Ascending aorta (tissue), 2 donors: ENCODE measurements at regions not wholly inside any gene's neighbourhood (a gene's known extent, or its start where the extent isn't known, plus 50 kb on each side); places are given as distances from the start of the nearest gene placed in this dataset.

ENCODE experiments used
- DNase-seq, 2 donors: peaks; one replicate each; pipeline ENCODE4 v3.0.0-alpha.2; 2019; ENCODE audit warnings: low spot score in 2 of 2
- H3K27ac ChIP-seq, 2 donors: fragments of 200-600 bp; sonication (generic); one replicate each; pipeline ENCODE4 v1.5.1; 2016 to 2017; ENCODE audit warnings: mild to moderate bottlenecking in 1 of 2
- H3K27me3 ChIP-seq: fragments of 200-600 bp; sonication (generic); one replicate; pipeline ENCODE4 v1.5.1; 2017
- H3K36me3 ChIP-seq, 2 donors: fragments of 200-600 bp; sonication (generic); one replicate each; pipeline ENCODE4 v1.5.1; 2016
- H3K4me1 ChIP-seq, 2 donors: fragments of 200-600 bp; sonication (generic); one replicate each; pipeline ENCODE4 v1.5.1; 2016 to 2017; ENCODE audit warnings: mild to moderate bottlenecking in 1 of 2
- H3K4me3 ChIP-seq, 2 donors: fragments of 200-600 bp; sonication (generic); one replicate each; pipeline ENCODE4 v1.5.1; 2016 to 2017; ENCODE audit warnings: mild to moderate bottlenecking in 1 of 2
- H3K9me3 ChIP-seq, 2 donors: fragments of 200-600 bp; sonication (generic); one replicate each; pipeline ENCODE4 v1.5.1; 2016
- intact Hi-C: fragments of 100-400 bp; cut with DNase I; formaldehyde crosslinking; loops from one replicate; pipeline ENCODE4 v1.15.1; 2023
- TF ChIP-seq, protein P1 (sequence below), 3 experiments: fragments of 200-600 bp in 2 of 3; fragments of 450-650 bp in 1 of 3; sonication (generic) in 2 of 3; IDR thresholded peaks; one replicate each; pipeline ENCODE4 v1.5.1; 2016 to 2019; ENCODE audit warnings: antibody characterized with exemption in 3 of 3, mild to moderate bottlenecking in 1 of 3, moderate library complexity in 1 of 3

DNA sequence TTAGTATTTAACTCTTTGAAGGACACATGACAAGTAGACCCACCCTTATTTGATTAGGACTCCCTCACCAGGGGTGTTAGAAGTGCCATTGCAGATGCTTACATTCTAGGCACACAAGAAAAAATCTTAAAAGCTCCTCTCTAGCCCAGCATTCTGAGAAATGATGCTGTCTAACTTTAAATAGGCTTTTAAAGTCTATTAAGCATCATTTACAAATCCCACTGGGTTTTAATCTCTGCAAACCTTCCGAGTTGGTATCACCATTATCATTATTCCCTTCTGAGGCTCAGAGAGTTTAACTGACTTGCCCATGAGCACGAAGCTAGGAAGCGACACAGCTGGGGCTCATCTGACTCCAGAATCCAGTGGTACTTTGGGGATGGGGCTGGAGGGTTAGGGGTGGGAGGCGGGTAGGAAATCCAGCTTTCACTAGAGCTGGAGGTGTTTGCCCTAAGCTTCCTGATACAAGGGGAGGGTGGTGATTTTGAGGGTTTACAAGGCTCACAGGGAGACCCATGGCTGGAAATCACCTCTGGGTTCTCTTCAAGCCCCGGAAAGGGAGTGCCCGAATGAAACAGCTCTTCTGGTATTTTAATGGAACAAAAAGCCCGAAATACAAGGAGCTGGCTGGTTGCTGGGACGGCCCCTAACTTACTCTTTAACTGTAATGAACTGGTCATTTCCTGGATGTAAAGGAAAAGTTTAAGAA lies 109.2 kb upstream of the FUT8 start:
- no peak overlapping the region for H3K4me3 ChIP-seq
- intact Hi-C loops: no loop called here
- H3K9me3 ChIP-seq: no peaks in the 10 kb centered on the region
- H3K27ac ChIP-seq: no peak overlapping the region
- TF ChIP-seq, protein P1, sequence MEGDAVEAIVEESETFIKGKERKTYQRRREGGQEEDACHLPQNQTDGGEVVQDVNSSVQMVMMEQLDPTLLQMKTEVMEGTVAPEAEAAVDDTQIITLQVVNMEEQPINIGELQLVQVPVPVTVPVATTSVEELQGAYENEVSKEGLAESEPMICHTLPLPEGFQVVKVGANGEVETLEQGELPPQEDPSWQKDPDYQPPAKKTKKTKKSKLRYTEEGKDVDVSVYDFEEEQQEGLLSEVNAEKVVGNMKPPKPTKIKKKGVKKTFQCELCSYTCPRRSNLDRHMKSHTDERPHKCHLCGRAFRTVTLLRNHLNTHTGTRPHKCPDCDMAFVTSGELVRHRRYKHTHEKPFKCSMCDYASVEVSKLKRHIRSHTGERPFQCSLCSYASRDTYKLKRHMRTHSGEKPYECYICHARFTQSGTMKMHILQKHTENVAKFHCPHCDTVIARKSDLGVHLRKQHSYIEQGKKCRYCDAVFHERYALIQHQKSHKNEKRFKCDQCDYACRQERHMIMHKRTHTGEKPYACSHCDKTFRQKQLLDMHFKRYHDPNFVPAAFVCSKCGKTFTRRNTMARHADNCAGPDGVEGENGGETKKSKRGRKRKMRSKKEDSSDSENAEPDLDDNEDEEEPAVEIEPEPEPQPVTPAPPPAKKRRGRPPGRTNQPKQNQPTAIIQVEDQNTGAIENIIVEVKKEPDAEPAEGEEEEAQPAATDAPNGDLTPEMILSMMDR (IDR thresholded peaks at IDR 0.05): no peak
- H3K27me3 ChIP-seq: no peaks in the 10 kb centered on the region
- DNase-seq: no peak
- no peaks in the 10 kb centered on the region for H3K36me3 ChIP-seq
- no peaks in the 10 kb centered on the region for H3K4me1 ChIP-seq

DNA sequence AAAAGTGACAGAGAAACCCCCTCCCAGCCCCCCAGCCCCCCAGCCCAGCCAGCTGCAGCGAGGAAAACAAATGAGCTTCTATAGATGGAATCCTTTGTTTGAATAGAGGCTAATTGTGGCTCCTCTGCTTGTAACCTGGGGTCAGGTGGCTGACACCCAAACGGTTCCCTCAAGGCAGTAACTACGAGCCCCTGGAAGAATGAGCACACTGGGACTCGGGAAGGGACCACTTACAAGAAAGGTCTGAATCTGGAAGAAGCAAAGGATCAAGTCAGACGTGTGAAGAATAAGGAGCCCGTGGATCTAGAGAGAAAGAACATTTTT lies 108.7 kb upstream of the FUT8 start:
- intact Hi-C loops: no loop called here
- no peaks in the 10 kb centered on the region for H3K4me1 ChIP-seq
- no peaks in the 10 kb centered on the region for H3K36me3 ChIP-seq
- no peaks in the 10 kb centered on the region for H3K9me3 ChIP-seq
- no peaks in the 10 kb centered on the region for H3K27me3 ChIP-seq
- no peak overlapping the region for H3K4me3 ChIP-seq
- TF ChIP-seq, protein P1 (IDR thresholded peaks at IDR 0.05): no peak
- H3K27ac ChIP-seq: no peak overlapping the region
- no peak for DNase-seq

DNA sequence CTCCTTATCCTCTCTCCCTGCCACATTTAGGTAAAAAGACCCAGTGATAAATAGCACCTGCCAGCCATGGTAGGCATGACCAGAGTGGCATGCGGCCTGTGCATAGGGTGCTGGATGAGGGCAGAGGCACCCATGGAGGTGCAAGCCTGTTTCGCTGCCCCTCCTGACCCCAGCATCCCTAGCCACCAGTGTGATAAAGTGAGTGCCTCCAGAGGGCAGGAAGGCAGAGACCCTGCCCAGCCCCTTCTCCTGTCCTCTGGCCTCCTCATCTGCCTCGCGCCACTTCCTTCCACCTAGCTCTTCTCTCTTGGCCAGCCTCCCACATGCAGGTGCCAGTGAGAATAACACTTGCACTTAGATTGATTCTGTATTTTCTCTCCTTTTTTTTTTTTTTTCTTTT lies 108.3 kb upstream of the FUT8 start:
- Histone ChIP-seq H3K4me3 (no peak overlapping the region), H3K27me3 (no peaks in the 10 kb centered on the region), H3K36me3 (no peaks in the 10 kb centered on the region), H3K27ac (no peak overlapping the region), H3K9me3 (no peaks in the 10 kb centered on the region), H3K4me1 (no peaks in the 10 kb centered on the region)
- no peak for DNase-seq
- intact Hi-C loops: no loop called here
- TF ChIP-seq, protein P1 (IDR thresholded peaks at IDR 0.05): no peak

DNA sequence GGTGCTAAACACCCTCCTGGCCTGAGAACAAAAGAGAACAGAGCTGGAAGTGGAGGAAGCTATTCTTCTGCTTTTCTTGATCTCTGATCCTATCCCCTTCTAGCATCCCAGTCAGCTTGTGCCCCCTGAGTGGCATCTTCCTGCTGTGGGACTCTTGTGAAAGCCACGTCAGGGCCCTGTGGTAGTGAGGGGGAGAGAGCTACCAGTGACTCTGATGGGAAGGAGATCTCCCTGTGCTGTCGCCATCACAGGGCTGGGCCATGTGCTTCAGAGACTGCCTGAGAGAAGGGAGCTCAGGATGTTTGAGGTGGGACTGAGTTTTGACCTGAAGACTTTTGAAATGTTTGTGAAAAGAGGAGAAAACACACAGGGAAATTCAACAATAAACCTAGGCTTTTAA lies 107.6 kb upstream of the FUT8 start:
- Histone ChIP-seq H3K4me3 (no peak overlapping the region), H3K27ac (no peak overlapping the region), H3K36me3 (no peaks in the 10 kb centered on the region), H3K4me1 (no peaks in the 10 kb centered on the region), H3K27me3 (no peaks in the 10 kb centered on the region), H3K9me3 (no peaks in the 10 kb centered on the region)
- intact Hi-C loops: no loop called here
- DNase-seq: no peak
- TF ChIP-seq, protein P1 (IDR thresholded peaks at IDR 0.05): no peak

DNA sequence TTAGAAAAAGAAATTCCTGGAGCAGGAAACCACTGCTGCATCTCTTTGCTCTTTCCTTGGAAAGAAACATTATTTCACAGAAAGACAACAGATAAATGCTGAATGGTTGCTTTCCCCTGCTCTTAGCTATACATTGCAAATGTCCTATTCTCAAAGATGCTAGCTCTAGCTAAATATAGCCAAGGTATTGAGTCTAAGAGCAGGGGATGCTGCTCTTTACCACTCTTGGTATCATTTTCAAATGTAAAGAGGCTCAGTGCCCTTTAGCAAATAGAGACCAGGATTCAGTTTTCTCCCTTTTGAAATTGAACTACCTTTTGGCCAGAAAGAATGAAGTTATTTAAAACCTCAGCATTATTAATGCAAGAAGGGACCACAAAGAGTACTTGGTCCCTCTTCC lies 104.0 kb upstream of the FUT8 start:
- H3K27me3 ChIP-seq: no peaks in the 10 kb centered on the region
- intact Hi-C loops: no loop called here
- no peak overlapping the region for H3K4me3 ChIP-seq
- no peak for DNase-seq
- H3K27ac ChIP-seq: no peak overlapping the region
- TF ChIP-seq, protein P1 (IDR thresholded peaks at IDR 0.05): no peak
- no peaks in the 10 kb centered on the region for H3K4me1 ChIP-seq
- H3K36me3 ChIP-seq: no peaks in the 10 kb centered on the region
- no peaks in the 10 kb centered on the region for H3K9me3 ChIP-seq

DNA sequence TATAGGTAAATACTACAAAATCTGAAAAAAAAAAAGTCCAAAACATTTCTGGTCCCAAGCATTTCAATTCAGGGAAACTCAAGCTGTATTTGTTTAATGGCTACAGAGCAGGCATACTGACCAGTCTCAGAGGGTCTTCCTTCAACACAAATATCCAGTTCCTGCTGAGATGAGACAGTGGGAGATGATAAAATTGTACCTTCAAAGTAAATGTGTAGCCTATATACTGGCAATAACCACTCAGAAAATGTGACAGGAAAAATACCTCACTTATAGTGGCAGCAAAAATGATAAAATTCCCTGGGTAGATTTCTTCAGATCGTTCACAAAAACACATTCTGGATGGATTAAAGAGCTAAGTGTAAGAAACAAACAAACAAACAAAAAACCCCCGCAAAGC lies 102.0 kb upstream of the FUT8 start:
- Histone ChIP-seq H3K4me3 (no peak overlapping the region), H3K9me3 (no peaks in the 10 kb centered on the region), H3K4me1 (no peaks in the 10 kb centered on the region), H3K36me3 (no peaks in the 10 kb centered on the region), H3K27me3 (no peaks in the 10 kb centered on the region), H3K27ac (no peak overlapping the region)
- TF ChIP-seq, protein P1 (IDR thresholded peaks at IDR 0.05): no peak
- no peak for DNase-seq
- intact Hi-C loops: no loop called here
